GM18505 (cell line): ENCODE measurements at regions not wholly inside any gene's neighbourhood (a gene's known extent, or its start where the extent isn't known, plus 50 kb on each side); places are given as distances from the start of the nearest gene placed in this dataset.
A peak's percentile ranks its signal among the peaks of the same experiment; 100 is the strongest.
"Not testable (repeated sequence)": the region's sequence is repeated elsewhere in the genome, so short reads cannot be mapped to it uniquely, and the experiment has no call there.

Experiments
- ATAC-seq: cut with Tn5 transposase; IDR thresholded peaks from one replicate; pipeline ENCODE4 v1.9.1; 2021; ENCODE audit not compliant: unreplicated experiment
- POLR2A ChIP-seq: IDR thresholded peaks from 4 replicates; pipeline ENCODE4 v1.6.1; 2011; ENCODE audit warnings: borderline replicate concordance; ENCODE audit not compliant: insufficient read depth, insufficient read length; ENCODE audit errors: extremely low read depth

DNA sequence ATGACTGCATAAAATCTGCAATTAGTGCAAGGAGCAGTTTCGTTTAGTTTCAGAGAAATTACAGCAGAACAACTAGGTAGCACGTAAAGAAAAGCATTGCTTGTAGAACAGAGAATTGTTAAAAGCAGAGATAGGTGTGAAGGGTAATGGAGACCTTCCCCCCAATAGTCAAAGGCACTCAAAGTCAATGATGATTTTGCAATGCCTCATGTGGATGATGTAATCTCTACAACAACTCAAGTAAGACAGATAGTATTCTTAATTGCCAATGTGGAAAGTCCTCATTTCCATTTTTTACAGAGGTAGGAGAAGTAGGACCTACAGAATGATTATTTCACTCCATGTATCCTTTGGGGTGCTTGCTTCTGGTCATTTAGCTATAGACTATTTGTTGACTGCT, 94.3 kb upstream of the GNAI1 start:
- ATAC-seq = no peak
- TF ChIP-seq POLR2A = no peak

DNA sequence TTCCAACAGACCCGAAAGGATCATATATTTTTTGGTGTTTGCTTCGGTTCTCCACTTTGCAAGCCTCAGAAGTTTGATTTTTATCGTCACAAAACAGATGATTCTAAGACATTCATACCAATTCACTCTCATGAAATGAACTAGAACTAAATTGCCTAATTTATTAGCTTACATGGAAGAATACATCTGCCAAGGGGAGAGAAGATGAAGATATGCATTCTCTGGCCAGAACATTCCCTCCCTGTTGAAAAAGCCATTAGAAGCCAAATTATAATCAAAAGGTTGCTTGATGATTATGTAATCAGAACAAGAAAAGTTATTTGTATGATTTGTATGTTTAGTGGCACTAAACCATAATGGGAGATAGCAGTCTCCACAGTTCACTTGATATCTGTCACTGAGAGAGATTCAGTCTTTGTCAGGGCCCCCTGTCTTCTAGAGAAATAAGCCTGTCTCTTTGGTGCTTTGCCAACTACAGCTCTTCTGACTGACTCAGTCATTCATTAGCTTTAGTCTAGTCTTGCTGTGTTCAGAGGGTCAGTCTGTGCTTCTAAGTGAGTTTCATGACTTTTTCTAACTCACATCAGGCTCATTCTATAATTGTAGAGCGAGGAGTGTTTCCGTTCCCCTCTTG, 95.3 kb upstream of the GNAI1 start:
- no peak for ATAC-seq
- TF ChIP-seq POLR2A = no peak

DNA sequence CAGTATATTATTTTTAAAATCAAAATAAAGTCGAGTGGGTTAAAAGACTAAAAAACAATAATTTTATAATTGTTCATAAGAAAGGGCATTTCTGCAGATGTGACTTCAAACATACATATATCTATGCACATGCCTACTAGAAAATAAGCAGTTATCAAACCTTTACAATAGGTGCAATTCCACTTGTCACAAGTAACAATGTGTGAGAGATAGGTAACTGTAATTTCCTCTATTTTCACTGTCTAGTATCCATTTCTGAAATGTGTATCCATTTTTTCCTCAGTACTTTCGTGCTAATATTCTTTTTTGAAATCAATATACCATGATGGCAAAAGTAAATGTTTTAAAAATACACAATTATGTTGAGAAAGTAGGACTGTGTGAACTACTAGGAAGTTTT, 96.9 kb upstream of the GNAI1 start:
- ATAC-seq = no peak
- no peak for TF ChIP-seq POLR2A

DNA sequence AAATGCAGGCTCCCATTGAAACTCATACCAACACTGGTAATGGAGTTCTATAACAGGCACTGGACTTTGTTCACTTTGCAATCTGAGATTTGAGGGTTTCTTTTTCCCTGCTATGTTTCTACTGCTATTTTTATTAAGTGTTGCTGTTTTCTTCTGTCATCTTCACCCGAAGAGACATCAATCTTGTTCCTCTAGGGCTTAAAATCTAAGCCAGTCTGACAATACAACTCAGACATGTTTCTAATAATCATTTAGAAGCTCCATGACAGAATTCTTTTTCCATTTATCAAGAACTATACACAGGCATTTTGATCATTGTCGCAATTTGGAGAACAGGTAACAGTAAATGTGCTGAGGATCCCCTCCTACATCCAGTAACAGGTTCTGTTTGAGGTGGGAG, 98.5 kb upstream of the GNAI1 start:
- ATAC-seq = no peak
- no peak for TF ChIP-seq POLR2A

DNA sequence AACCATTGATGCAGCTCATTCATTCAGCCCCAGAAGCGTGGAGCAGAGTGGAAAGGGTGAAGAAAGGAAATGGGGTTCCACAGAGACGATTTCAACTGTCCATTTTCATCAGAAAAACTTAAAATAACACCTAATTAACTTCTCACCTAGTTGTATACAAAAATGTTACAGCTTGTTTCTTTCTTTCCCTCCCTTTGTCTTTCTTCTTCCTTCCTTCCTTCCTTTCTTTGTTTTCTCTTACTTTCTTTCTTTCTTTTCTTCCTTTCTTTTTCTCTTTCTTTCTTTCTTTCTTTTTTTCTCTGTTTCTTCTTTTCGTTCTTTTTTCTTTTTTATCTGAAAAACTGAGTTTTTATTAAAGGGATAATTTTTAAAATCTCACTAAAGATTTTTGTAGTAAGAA, 105.9 kb upstream of the GNAI1 start:
- no peak for TF ChIP-seq POLR2A
- ATAC-seq = no peak

DNA sequence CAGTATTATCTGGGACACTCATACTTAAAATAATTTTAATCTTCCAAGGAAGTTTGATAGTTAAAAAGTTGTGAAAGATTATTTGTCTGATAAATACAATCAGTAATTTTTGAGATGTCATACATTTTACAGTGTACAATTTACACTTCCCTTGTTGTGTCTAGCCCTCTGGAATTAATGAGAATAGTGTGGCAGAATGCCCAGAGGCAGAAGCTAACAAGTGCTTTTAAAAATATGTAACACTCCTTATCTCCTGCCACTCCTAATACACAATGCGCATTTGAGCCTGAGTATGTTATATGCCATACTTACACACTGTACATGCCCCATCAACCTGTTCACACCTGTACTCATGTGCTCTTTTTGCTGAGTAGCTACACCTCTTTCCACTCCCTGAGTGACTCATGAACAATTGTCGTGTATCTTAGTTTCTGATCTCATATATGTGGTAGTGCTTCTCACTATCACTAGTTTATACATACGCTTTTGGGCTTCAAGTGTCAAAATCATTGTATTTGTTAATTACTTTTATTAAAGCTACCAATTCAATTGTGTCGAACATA, 106.9 kb upstream of the GNAI1 start:
- ATAC-seq = no peak
- no peak for TF ChIP-seq POLR2A

DNA sequence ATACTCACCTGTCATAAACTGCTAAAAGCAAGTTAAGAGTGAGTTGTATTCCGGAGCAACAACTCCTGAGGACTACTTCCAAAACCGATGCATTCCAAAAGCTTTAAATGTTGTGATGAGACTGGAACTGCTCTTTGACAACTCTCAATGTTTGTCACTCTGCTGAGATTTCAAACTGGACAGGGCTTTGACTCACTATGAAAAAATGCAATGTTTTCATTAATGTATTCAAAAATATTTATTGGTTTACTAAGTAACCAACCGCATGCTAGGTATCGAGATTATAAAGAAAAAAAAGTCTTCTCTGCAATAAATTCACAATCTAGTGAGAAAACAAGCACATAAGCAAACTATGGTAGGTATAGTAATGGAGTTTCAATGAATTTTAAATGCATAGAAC, 107.9 kb upstream of the GNAI1 start:
- ATAC-seq = no peak
- TF ChIP-seq POLR2A = no peak

DNA sequence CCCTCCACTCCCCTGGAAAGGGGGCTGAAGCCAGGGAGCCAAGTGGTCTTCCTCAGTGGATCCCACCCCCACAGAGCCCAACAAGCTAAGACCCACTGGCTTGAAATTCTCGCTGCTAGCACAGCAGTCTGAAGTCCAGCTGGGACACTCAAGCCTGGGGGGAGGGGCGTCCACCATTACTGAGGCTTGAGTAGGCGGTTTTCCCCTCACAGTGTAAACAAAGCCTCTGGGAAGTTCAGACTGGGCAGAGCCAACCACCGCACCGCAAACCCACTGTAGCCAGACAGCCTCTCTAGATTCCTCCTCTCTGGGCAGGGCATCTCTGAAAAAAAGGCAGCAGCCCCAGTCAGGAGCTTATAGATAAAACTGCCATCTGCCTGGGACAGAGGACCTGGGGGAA, 114.4 kb upstream of the GNAI1 start:
- not testable (repeated sequence) for ATAC-seq

DNA sequence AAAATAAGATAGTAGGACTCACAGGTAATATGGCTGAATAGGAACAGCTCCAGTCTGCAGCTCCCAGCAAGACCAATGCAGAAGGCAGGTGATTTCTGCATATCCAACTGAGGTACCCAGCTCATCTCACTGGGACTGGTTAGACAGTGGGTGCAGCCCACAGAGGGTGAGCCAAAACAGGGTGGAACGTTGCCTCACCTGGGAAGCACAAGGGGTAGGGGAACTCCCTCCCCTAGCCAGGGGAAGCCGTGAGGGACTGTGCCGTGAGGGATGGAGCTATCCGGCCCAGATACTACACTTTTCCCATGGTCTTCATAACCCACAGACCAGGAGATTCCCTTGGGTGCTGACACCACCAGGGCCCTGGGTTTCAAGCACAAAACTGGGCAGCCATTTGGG, 114.8 kb upstream of the GNAI1 start:
- not testable (repeated sequence) for ATAC-seq

DNA sequence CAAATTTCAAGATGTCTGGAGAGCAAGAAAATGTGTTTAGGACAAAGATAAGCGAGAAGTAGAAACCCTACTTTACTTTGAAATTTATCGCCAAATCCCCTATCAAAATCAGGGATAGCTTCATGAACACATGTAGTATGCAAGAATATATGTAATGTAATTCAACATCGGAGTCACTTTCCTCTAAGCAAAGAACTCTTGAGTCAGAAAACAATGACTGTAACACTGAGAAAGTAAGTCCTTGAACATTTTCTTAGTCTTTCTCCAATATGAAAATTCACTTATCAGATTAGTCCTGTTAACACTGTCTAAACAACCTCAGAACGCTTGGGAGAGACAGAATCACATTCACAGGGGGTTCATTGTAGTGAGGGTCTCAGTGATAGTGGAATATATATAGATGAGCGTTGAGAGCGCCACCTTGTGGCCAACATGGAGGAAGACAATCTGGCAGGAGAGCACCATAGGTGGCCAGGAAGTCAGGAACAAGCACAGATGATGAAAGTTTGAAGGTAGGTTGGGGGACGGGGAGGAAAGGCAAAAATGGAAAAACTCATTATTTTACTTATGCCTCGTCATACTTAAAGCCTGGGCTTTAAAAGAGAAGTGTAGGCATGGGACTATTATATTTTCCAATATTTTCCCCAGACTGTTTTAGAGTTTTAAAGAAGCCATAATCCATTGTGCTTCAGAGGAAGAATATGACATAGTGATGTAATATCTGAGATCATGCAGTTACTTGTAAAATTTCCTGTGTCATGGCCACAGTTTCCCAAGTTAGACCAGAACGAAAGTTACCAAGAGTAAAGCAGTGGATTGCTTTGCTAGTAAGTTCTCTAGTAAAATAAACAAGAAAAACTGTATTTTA, 115.5 kb upstream of the GNAI1 start:
- TF ChIP-seq POLR2A = no peak
- peak; percentile 96 for ATAC-seq

DNA sequence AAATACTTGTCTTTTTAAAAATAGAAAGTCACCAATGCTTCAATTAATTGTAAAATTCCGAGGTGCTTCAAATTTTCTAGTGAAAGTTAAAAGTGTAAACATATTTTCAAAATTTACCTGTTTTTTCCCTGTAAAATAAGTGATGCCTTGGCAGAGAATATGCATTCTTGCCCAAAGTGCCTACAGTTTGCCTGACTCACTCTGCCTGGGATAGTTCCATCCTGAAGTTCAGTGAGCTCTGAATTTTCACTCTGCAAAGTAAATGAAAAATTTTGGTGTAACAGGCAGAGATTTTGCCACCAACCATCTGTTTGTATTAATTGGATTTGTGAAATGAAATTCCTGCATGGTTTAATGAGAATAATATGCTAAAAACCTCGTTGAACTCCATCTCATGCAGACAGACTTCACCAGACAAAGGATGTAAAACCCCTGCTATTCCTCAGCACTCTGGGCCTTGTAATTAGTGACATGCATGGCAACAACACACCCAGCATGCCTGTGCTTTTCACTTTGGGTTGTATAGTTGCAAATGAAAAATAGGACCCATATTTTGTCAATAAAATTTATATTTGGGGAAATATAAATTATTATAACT, 117.4 kb upstream of the GNAI1 start:
- TF ChIP-seq POLR2A = no peak
- ATAC-seq = no peak

DNA sequence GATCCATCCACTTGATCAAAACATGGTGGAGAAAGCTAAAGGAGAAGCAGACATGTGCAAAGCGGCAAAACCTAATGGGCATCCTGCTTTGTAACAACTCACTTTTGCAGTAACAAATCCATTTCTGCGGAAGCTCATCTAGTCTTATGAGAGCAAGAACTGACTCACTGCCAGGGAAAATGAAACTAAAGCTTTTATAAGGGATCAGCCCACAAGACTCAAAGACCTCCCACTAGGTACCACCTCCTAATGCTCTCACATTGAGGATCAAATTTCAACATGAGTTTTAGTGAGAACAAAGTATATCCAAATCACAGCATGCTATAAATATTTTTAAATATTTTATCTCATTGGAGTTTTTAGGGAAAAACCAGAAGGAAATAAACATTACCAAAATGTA, 120.1 kb upstream of the GNAI1 start:
- ATAC-seq = no peak
- no peak for TF ChIP-seq POLR2A

DNA sequence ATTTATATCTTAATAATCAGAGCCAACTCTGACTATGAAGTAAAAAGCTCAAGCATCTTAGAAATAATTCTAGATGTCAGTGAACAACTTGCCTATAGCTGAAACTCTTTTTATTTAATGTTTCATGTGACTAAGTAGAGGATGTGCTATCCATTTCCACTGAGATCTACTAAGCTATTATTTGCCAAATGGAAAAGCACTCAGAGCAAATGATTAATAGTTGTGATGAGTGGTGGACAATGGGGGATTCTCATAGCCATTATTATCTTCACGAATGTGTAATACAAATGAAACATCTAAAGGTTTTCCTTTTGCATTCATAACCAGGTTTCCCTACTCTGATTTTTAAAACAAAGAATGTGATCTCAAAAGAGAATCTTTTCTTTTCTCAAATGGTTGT, 126.6 kb upstream of the GNAI1 start:
- TF ChIP-seq POLR2A = no peak
- ATAC-seq = no peak

DNA sequence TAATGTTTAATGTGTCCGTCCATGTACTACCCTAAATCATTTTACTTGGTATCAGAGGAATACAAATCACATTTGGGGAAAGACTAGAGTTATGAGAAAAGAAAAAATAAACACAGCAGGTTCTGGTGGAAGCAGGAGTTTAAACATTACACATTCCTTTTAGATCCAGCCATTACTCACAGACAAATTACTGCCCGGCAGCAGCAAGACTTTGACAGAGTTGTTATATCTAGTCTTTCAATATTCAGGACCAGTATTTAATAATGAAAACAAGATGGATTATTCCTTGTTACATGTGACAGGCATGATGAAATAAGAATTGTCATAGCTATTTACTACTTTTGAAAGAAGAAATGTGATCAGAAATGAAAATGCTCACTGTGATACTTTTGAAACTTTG, 131.8 kb upstream of the GNAI1 start:
- no peak for TF ChIP-seq POLR2A
- no peak for ATAC-seq
